Iris pigment epithelial cell (primary cell): ENCODE measurements at regions not wholly inside any gene's neighbourhood (a gene's known extent, or its start where the extent isn't known, plus 50 kb on each side); places are given as distances from the start of the nearest gene placed in this dataset.
A peak's percentile ranks its signal among the peaks of the same experiment; 100 is the strongest.
"Not testable (repeated sequence)": the region's sequence is repeated elsewhere in the genome, so short reads cannot be mapped to it uniquely, and the experiment has no call there.

Experiments
- DNase-seq: peaks from one replicate; pipeline ENCODE4 v3.0.0-alpha.2; 2011; ENCODE audit warnings: low read depth

DNA sequence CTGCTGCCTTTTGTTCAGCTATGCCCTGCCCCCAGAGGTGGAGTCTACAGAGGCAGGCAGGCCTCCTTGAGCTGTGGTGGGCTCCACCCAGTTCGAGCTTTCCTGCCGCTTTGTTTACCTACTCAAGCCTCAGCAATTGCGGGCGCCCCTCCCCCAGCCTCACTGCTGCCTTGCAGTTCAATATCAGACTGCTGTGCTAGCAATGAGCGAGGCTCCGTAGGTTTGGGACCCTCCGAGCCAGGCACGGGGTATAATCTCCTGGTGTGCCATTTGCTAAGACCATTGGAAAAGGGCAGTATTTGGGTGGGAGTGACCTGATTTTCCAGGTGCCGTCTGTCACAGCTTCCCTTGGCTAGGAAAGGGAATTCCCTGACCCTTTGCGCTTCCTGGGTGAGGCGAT lies 51.9 kb downstream of the DIPK2A start:
- DNase-seq: not testable (repeated sequence)

DNA sequence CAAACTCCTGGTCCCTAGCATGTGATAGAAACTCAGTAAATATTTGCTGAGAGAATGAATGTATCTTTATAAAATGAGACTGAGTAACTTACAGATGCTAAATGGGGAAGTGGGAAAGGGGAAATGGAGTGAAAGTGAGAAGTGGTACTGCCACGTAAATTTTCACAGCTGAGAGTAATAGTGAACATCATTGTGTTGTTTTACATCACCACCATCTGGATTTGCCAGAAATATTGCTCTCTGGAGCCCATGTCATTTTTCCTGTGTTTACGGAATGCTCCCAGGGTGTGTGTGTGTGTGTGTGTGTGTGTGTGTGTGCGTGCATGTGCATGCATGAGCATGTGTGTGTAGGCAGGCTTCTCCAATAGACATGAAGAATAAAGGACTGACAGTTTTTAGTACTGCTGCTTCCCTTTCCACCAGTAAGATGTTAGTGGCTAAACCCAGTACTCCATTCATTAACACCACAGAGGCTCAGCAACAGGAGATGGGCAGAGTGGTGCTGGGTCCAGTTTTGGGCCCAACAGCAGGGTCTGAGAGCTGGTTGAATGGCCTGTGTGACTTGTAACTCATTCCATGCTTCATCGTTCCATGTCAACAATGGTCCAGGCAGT lies 57.3 kb downstream of the DIPK2A start:
- no peak for DNase-seq

DNA sequence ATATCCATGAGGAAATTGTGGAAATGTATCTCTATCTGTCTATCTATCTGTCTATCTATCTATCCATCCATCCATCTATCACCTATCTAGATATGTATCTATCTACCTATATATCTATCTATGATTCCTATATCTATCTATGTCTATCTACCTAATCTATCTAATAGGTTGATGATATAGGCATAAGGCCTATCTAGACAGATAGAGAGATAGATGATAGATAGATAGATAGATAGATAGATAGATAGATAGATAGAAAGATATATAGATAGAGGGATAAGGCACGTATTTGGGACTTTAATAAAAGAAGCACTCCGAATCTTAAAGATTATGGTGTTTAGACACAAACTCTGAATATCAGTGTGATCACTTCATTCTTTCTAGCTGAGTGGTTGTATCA lies 58.1 kb downstream of the DIPK2A start:
- no peak for DNase-seq

DNA sequence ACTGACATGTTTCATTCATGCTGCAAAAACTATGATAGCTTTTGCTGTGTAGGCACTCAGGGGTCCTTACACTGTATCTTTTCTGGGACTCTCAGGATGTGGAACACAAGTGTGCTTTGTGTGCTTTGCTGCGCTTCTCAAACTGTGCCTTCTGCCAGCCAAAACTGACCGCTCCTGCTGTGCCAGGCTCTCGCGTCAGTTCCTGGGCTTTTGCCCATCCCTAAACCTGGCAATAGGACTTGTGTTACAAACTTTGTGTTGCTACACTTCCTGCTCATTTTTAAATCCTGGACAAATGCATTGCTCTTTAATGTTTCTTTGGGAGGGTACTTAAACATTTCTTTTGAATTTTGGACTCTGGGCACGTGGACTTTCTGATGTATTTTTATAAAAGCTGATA lies 60.3 kb downstream of the DIPK2A start:
- no peak for DNase-seq

DNA sequence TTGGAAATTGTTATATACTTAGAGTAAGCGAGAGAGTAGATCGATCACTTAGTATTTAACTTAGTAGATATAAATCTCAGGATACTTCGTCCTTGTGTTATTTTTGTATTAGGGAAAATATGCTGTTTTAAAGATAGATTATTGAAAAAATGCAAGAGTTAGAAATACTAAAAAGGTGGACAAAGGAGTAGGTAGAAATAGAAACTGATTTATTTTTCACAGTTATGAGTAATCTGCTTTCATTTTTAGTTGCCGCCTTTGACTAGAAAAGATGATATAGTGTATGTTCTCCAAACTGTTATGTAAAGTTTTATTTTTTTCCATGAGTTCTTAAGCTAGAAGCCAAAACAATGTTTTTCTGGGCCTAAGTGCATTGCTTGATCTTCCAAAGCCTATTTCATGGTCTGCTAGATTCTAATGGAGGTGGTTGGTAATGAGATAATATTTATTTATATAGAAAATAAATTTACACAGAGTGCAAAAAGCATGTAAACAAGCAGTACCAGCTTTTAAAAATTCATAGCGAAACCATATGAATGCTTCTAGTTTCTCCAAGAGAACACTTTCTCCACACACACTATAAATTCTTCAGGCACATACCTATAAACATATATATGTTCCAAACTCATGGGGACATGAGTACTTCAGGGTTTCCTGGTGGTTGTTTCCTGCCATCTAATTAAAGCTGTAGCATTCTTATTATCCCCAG lies 61.1 kb downstream of the DIPK2A start:
- DNase-seq: no peak

DNA sequence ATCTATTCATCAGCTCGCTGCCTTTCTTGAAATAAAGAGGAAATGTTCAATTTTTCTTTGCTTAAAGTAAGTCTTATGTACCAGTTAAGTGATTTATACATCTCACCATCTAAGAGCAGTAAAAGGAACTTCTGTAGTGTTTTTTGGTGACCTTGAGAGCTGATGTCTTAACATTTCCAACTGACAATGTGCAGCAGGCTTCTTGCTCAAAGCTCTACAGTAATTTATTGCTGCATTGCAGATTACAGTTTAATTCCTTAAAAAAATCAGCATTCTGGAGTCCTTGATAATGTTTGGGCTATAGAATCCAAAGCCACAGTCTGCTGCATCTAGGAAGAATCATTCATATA lies 61.6 kb downstream of the DIPK2A start:
- DNase-seq: no peak

DNA sequence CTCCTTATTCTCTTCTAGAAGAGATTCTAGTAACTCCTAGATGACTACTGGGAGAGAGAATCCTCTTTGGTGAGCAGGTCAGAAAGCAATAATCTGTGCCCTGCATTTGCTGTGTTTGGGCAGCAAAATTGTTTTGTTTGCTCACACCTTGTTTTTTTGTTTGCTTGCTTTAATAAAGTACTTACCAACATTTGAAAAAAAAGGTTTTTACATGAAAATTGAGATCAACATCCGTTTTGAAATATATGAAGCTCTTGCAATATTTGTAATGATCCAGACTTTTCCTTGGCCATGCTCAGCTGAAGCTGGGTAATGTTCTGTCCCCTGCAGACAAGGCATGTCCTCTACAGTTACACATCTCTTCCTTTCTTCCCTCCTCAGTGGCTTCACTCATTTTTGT lies 62.2 kb downstream of the DIPK2A start:
- DNase-seq: no peak

DNA sequence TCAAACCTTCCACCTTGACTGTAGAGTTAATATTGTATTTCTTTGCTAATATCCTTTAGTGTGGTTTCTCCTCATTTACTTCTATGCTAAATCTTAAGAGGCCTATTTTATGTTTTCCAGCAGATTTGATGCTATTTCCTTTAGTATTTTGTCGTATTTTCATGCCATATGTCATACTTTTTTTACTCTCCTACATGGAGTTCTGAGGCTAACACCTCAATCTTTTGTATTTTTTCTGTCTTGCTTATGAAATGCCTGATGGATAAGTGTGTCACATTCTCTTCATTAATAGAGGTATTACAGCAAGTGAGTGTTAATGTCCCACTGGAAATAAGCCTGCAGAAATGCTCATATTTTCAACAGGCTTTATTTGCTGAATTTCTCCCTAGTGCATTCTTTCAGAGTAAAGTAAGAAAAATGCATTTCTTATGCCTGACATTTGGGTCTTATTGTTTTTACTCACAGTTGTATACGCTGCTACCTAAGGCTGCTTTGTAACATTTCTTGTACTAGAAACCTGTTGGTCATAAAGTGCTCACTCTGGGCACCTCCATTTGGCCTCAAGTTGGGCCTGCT lies 63.2 kb downstream of the DIPK2A start:
- no peak for DNase-seq

DNA sequence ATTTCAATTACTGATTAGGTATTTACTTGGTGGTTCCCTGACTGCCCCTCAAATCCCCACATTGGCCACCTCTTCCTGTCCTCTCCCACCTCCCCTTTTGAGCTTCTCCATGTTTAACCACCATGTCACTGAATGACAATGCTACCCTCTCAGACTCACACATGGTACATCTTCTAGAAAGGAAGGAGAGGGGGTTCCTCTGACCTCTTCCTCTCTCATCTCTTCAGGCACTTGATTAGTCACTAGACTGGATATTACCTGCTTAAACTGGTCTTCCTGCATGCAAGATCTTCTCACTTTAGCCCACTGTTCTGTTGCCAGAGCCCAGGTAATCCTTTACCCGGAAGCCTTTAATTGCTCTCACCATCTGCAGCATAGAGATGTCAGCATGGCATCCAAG lies 64.9 kb downstream of the DIPK2A start:
- DNase-seq: no peak

DNA sequence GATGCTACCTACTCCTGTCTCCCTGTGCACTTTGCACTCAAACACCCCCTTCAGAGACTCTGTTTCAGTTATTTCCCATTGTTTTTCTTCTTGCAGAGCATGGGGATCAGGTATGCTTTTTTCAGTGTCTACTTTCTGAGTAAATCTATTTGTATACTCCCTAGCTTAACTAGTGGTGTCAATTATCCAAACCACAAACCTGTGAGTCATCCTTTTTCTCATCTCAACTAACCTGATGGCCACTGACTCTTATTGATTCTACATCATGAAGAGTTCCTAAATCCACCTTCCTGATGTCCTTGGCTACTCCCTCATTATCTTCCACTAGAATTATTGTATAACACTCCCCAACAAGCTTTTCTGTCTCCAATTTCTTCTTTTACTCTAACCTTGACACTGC lies 68.0 kb downstream of the DIPK2A start:
- peak; percentile 56 for DNase-seq

DNA sequence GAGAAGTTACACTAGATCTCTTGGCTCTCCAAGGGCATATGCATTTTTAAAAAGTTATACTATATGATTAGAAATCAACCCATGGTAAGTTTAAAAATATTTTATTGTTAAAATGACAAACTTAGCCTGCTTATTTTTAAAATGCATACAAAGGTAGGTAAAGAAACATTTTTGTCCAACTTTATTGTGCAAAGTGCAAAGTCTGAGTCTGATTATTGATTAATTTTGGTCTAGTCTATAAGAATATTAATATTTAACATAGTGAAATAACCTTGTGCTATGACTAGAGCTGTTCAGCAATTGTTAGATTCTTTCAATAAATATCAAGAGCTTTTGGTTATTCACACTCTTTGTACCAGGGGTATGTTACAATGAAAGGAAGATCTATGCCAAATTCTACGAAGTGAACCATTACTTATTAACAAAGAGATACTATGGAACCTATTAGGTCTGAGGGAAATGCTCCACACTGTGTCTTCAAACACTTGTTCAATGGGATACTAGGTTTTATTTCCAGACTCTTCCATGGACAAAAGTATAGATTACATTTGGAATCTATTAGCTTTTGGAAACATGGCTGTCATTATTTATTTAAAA lies 70.4 kb downstream of the DIPK2A start:
- no peak for DNase-seq

DNA sequence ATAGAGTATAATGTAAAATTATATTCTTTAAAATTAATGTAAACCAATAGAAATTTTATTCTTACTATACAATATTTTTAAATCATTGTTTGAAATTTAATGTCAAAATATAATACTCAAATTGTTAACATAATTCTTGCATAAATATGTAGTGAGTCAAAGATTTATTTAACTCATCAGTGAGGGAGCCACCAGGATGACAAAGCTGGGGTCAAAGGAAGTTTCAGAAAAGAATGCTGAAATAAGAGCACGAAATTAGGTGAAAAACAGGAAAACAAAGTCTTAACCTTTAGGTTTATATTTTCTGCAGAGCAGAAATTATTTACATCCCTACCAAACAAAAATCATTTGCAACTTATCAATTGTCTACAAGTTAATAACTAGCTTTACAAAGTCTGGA lies 74.1 kb downstream of the DIPK2A start:
- peak; percentile 50 for DNase-seq

DNA sequence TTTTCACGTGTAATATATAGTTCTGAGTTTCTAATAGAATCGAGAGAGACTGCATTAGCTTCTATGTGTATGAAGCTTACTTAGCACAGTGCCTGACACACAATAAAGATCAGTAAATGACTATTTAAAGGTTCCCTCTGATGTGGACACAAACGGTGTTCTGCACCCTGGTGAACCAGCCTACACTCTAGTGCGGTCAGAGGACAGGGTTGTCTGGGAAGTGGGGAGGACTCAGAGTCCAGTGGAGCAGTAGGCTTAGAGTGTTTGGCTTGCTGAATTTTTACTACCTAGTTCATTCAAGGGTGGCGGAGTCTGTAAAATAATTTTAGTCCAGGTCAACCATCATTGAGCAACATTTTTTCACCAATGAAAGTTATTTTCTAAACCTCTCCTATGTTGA lies 77.8 kb downstream of the DIPK2A start:
- no peak for DNase-seq

DNA sequence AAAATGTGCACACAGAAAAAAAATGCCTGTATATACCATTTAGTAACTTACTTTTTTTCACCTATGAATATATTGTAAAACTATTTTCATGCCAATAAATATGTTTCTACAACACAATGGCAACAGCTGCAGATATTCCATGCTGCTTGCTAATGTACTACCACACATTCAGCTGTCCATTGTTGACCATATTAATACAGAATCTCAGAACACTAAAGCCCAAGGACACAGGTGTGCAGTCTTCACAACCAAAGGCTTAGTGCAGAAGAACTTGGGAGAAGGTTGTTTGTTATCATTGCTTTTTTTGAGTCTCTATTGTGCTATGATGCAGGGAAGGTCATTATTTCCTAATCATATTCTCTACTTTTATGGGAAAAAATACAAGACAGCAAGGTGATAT lies 79.6 kb downstream of the DIPK2A start:
- no peak for DNase-seq

DNA sequence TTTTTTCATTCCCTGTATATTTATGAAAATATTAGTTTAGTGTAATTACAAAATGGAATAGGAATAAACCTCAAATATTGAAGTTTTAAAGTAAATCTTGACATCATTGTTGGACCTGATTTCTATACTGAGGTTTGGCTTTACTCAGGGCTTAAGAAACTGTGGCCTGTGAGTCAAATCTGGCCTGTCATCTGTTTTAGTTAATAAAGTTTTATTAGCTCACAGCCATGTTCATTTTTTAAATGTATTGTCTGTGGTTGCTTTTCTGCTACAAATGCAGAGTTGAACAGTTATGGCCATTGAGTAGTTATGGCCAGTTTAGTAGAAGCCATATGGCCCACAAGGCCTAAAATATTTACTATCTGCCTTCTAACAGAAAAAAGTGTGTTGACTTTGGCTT lies 80.7 kb downstream of the DIPK2A start:
- no peak for DNase-seq

DNA sequence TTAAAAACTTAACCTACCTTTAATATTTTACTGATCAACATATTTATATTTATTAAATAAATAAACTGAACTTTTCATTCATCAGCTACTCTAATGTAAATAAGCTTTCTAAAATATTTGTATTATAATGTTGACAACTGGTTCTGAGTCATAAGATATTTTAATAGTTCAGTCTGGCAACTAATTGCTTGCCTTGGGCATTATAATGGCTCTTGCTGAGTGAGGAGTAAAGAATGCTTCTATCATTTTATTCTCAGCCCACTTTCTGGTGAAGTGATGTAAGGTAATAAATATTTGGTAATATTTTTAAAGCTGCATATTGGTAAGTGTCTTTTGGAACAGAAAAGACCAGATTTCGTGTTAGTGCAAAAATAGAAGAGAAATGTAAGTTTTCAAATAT lies 81.5 kb downstream of the DIPK2A start:
- peak; percentile 67 for DNase-seq

DNA sequence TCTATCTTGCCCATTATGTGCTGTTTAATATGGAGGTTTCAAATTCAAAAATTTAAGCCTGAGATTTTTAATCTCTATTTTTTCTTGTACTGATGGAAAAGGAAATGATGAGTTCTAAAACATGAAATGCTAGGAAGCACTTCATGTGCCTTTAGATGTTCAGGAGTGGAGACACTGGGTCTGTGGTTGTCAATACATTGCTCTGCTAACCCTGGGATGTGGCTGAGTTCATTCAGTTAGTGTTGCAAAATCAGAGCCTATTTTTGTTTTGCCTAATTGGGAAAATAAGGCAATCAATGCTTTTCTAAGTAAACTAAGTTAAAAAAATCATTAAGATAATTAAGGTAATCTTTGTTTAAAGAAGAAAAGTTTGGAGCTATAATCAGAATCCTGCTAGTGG lies 83.1 kb downstream of the DIPK2A start:
- peak; percentile 27 for DNase-seq

DNA sequence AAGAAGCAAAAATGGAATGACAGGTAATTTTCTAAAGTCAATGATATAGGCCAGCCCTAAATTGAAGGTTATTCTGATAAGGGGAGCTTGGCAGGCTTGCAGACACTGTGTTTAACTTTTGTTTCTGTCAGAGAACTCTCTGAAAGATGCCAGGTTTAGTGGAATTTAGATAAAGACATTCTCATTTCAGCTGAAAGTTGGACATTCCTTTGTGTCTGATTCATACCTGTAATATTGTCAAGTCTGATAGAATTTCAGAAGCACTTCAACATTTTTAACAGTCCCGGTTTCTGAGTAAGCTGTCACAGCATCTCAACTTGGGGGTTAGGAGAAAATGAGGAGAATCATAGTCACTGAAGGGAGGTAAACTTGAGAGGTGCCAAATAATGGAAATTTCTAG lies 84.0 kb downstream of the DIPK2A start:
- DNase-seq: peak; percentile 64

DNA sequence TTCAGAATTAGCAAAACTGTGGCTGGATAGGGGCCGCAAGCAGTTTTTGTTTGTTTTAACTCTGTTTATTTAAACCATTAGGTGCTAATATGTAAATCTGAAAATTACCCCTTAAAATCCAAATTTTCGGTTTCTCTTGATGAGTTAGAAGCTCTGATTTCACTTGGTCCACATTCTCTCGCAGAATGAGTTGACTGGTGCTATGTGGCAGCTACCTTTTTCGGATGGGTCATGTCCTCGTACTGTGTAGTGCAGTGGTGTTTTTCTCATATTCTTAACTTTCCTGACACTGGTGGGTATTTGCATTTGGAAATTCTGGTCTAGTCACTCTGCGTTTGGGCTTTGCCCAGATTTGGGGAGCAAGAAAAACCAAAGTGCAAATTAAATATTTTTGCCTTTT lies 87.1 kb downstream of the DIPK2A start:
- DNase-seq: no peak

DNA sequence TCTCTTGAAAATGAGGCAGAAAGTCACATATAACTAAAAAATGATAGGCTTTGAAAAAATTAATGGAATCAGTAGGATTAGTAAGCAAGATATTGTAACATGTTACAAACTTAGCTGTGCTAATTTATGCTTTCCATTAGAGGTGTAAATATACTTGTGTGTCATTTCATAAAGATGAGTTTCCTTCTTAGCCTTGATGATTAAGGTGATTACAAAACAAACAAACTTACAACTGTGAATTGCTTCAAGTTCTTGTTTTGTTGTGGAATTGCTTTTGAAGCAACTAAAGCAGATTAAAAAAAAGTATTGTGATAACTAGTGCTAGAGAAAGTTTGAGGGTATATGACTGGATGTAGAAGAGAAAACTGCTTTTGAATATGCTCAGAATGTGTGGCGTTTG lies 87.9 kb downstream of the DIPK2A start:
- DNase-seq: no peak

DNA sequence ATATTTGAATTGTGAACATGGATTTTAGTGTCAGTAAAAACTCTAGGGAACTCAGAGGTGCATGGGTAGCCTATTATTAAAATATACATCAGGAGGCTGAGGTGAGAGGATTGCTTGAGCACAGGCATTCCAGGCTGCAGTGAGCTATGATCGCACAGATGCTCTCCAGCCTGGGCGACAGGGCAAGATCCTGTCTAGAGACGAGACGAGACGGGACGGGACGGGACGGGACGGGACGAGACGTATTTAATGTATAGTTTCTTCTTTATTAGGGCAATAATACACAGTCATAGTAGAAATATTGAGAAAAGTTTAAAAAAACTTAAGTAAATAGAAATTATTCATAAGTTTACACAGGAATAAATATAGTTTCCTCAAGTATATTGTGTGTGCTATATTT lies 89.3 kb downstream of the DIPK2A start:
- no peak for DNase-seq

DNA sequence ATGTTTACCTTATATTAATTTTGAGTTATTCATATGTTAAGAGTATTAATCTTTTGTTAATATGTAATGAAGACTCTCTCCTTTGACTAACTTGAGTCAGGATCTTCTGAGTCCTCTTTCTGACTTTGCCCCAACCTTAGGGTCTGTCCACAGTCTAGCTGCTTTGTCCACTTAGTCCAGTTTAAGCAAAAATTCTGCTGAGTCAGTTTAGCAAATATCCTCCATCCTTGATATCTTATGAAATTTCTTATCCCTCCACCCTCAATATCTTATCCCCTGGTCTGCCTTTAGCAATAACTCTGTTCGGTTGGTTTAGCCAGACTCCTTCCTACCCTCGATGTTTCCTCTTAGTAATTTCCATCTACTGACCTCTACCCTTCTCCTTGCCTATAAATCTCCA lies 91.7 kb downstream of the DIPK2A start:
- DNase-seq: no peak

DNA sequence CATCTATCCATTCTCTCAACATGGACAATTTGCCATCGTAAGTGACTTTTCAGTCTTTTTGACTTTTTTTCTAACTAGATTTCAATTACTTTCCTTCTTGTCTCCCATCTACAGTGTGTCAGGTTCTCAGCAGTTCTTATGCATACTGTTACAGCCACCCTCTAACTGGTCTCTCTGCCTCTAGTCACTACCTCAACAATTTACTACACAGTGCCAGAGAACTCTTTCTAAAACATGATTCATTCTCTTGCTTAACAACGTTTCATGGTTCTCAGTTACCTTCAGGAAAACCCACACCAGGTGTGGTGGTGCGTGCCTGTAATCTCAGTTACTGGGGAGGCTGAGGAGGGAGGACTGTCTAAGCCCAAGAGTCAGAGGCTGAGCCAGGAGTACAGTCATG lies 95.4 kb downstream of the DIPK2A start:
- no peak for DNase-seq

DNA sequence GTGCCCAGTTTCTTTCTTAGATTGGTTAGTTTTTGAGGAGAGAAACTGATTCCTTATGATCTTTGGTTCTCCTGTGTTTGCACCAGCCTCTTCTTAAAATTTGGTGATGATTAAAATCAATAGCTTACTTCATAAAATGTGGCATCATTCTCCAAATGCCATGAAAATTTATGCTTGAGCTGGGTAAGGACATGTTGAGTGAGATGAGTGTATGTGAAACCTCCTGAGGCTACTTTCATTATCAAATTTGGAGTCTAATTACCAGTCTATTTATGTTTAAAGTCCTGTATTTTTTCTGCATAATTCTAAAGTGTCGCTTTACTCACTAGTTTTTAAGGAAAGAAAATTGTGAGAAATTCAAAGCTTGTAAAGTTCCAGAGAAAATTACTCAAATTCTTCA lies 102.1 kb downstream of the DIPK2A start:
- no peak for DNase-seq
